Neural crest cell (in vitro differentiated cells): ENCODE measurements at regions not wholly inside any gene's neighbourhood (a gene's known extent, or its start where the extent isn't known, plus 50 kb on each side); places are given as distances from the start of the nearest gene placed in this dataset.

Experiments used
- DNase-seq: peaks from one replicate; pipeline ENCODE4 v3.0.0; 2021; ENCODE audit warnings: low read depth, mixed read lengths, low spot score
- H3K27ac Mint-ChIP-seq: one replicate; pipeline ENCODE4 v1.8.0; 2021; ENCODE audit warnings: mild to moderate bottlenecking, mixed read lengths; ENCODE audit not compliant: unreplicated experiment
- H3K27me3 Mint-ChIP-seq: 2 replicates; pipeline ENCODE4 v1.8.0; 2021; ENCODE audit warnings: low read depth, mild to moderate bottlenecking, mixed read lengths
- H3K36me3 Mint-ChIP-seq: 2 replicates; pipeline ENCODE4 v1.8.0; 2021; ENCODE audit warnings: low read depth, mild to moderate bottlenecking, mixed read lengths
- H3K4me1 Mint-ChIP-seq: 2 replicates; pipeline ENCODE4 v1.8.0; 2021; ENCODE audit warnings: mixed read lengths
- H3K4me3 Mint-ChIP-seq: one replicate; pipeline ENCODE4 v1.8.0; 2021; ENCODE audit warnings: mild to moderate bottlenecking, mixed read lengths
- H3K9me3 Mint-ChIP-seq: 2 replicates; pipeline ENCODE4 v1.8.0; 2021; ENCODE audit warnings: mixed read lengths
- CTCF ChIP-seq: fragments of 200-600 bp; sonication (generic); conservative IDR thresholded peaks from 2 replicates; pipeline ENCODE4 v1.5.0; 2021; ENCODE audit warnings: antibody characterized with exemption, mild to moderate bottlenecking

- Mint-ChIP-seq H3K4me1 (peaks cover 32% of the 10 kb centered on the region), H3K9me3 (no peaks in the 10 kb centered on the region), H3K27me3 (no peaks in the 10 kb centered on the region), H3K4me3 (no peak overlapping the region), H3K27ac (no peak overlapping the region), H3K36me3 (no peaks in the 10 kb centered on the region)
- no peak for DNase-seq
- no peak for TF ChIP-seq CTCF
Observed at GRCh38 chr6:148218542-148219258, 123.9 kb upstream of the SASH1 start.

GRCh38 chr6:148221196-148221979, 121.2 kb upstream of the SASH1 start:
- DNase-seq: no peak
- H3K9me3 Mint-ChIP-seq: no peaks in the 10 kb centered on the region
- TF ChIP-seq CTCF: no peak
- H3K36me3 Mint-ChIP-seq: no peaks in the 10 kb centered on the region
- H3K27me3 Mint-ChIP-seq: no peaks in the 10 kb centered on the region
- peaks cover 30% of the 10 kb centered on the region for H3K4me1 Mint-ChIP-seq
- no peak overlapping the region for H3K4me3 Mint-ChIP-seq
- no peak overlapping the region for H3K27ac Mint-ChIP-seq

GRCh38 chr6:148222376-148222775, 120.3 kb upstream of the SASH1 start:
- no peak for TF ChIP-seq CTCF
- H3K4me3 Mint-ChIP-seq: no peak overlapping the region

GRCh38 chr6:148222846-148223245, 119.8 kb upstream of the SASH1 start:
- no peak for TF ChIP-seq CTCF
- Mint-ChIP-seq H3K27me3 (no peaks in the 10 kb centered on the region), H3K4me3 (no peak overlapping the region), H3K36me3 (no peaks in the 10 kb centered on the region), H3K9me3 (no peaks in the 10 kb centered on the region), H3K4me1 (peaks cover 34% of the 10 kb centered on the region), H3K27ac (no peak overlapping the region)
- DNase-seq: no peak

More at GRCh38 chr6:148222376-148222775, 120.3 kb upstream of the SASH1 start:
- Mint-ChIP-seq H3K9me3 (no peaks in the 10 kb centered on the region), H3K36me3 (no peaks in the 10 kb centered on the region), H3K27ac (no peak overlapping the region), H3K4me1 (peaks cover 34% of the 10 kb centered on the region), H3K27me3 (no peaks in the 10 kb centered on the region)
- no peak for DNase-seq

- no peak for DNase-seq
- Mint-ChIP-seq H3K27ac (no peak overlapping the region), H3K9me3 (no peaks in the 10 kb centered on the region), H3K27me3 (no peaks in the 10 kb centered on the region), H3K4me3 (no peak overlapping the region), H3K4me1 (peaks cover 28% of the 10 kb centered on the region), H3K36me3 (no peaks in the 10 kb centered on the region)
- no peak for TF ChIP-seq CTCF
Observed at GRCh38 chr6:148223424-148223842, 119.2 kb upstream of the SASH1 start.
